K562 (cell line): ENCODE measurements at regions not wholly inside any gene's neighbourhood (a gene's known extent, or its start where the extent isn't known, plus 50 kb on each side); places are given as distances from the start of the nearest gene placed in this dataset.

ENCODE experiments used
- ARID1B ChIP-seq: fragments of 450-650 bp; IDR thresholded peaks from 2 replicates; pipeline ENCODE4 v1.6.1; 2016; ENCODE audit warnings: antibody characterized with exemption, mild to moderate bottlenecking, inconsistent platforms
- ARNT ChIP-seq, 2 experiments: fragments of 450-650 bp; IDR thresholded peaks; 2 replicates each; pipeline ENCODE4 v1.6.1; 2016; ENCODE audit warnings: mild to moderate bottlenecking in 1 of 2
- BRD4 ChIP-seq: fragments of 200-600 bp; sonication (generic); IDR thresholded peaks from 2 replicates; pipeline ENCODE4 v1.6.1; 2017; ENCODE audit warnings: inconsistent platforms
- CBFA2T3 ChIP-seq: fragments of 450-650 bp; IDR thresholded peaks from 2 replicates; pipeline ENCODE4 v1.6.1; 2017
- CEBPB ChIP-seq: fragments of 450-650 bp; IDR thresholded peaks from 2 replicates; pipeline ENCODE4 v1.6.1; 2016; ENCODE audit warnings: missing genetic modification characterization, missing compliant biosample characterization
- CREB3 ChIP-seq: fragments of 450-650 bp; conservative IDR thresholded peaks from 2 replicates; pipeline ENCODE4 v1.6.1; 2016; ENCODE audit warnings: missing genetic modification characterization, low read depth, mild to moderate bottlenecking, missing compliant biosample characterization, moderate library complexity
- EGR1 ChIP-seq: fragments of 450-650 bp; conservative IDR thresholded peaks from 2 replicates; pipeline ENCODE4 v1.6.1; 2017; ENCODE audit warnings: mild to moderate bottlenecking
- EP300 ChIP-seq: IDR thresholded peaks from 2 replicates; pipeline ENCODE4 v1.6.1; 2012; ENCODE audit warnings: low read length, improper control_type of control experiment
- ESRRB ChIP-seq: fragments of 250-450 bp; sonication (Bioruptor Pico); IDR thresholded peaks from 2 replicates; pipeline ENCODE4 v1.5.0; 2020; ENCODE audit warnings: mild to moderate bottlenecking, moderate library complexity, borderline replicate concordance
- ETV1 ChIP-seq: fragments of 450-650 bp; conservative IDR thresholded peaks from 2 replicates; pipeline ENCODE4 v1.6.1; 2016; ENCODE audit warnings: missing genetic modification characterization, control low read depth, low read depth, missing compliant biosample characterization
- ID3 ChIP-seq, 2 experiments: fragments of 250-450 bp in 1 of 2; fragments of 450-650 bp in 1 of 2; sonication (Bioruptor Pico) in 1 of 2; IDR thresholded peaks; 2 replicates each; pipeline versions ENCODE4 v1.6.1 to v1.8.0; 2016 to 2021; ENCODE audit warnings: mild to moderate bottlenecking in 2 of 2, moderate library complexity in 2 of 2, missing compliant biosample characterization in 1 of 2, missing genetic modification characterization in 1 of 2
- IRF9 ChIP-seq: fragments of 450-650 bp; IDR thresholded peaks from 2 replicates; pipeline ENCODE4 v1.6.1; 2016; ENCODE audit warnings: missing biosample characterization, missing genetic modification characterization
- MAX ChIP-seq: sonication (generic); formaldehyde crosslinking; IDR thresholded peaks from 2 replicates; pipeline ENCODE4 v1.9.0; 2022; ENCODE audit warnings: mild to moderate bottlenecking, missing genetic modification reagents
- MAZ ChIP-seq, 2 experiments: fragments of 450-650 bp in 1 of 2; sonication (generic) in 1 of 2; formaldehyde crosslinking; IDR thresholded peaks in 1 of 2; conservative IDR thresholded peaks in 1 of 2; 2 replicates each; pipeline versions ENCODE4 v1.4.0 to v1.5.0; 2020; ENCODE audit warnings: mild to moderate bottlenecking in 1 of 2, missing genetic modification reagents in 1 of 2
- NONO ChIP-seq, 2 experiments: fragments of 200-400 bp in 1 of 2; fragments of 450-650 bp in 1 of 2; formaldehyde crosslinking in 1 of 2; IDR thresholded peaks; 2 replicates each; pipeline ENCODE4 v1.6.1; 2017; ENCODE audit warnings: low read depth in 2 of 2, mild to moderate bottlenecking in 2 of 2, moderate library complexity in 2 of 2, low read length in 1 of 2
- RBM25 ChIP-seq: fragments of 200-400 bp; formaldehyde crosslinking; IDR thresholded peaks from 2 replicates; pipeline ENCODE4 v1.6.1; 2018; ENCODE audit warnings: low read length, low read depth, moderate library complexity; ENCODE audit not compliant: severe bottlenecking
- RNF2 ChIP-seq: sonication (generic); IDR thresholded peaks from 2 replicates; pipeline ENCODE4 v1.6.1; 2016
- TAF7 ChIP-seq: fragments of 450-650 bp; IDR thresholded peaks from 2 replicates; pipeline ENCODE4 v1.6.1; 2016; ENCODE audit warnings: missing genetic modification characterization, missing compliant biosample characterization
- YY1 ChIP-seq, 3 experiments: IDR thresholded peaks; 2 replicates each; pipeline ENCODE4 v1.6.1; 2011; ENCODE audit warnings: low read length in 2 of 3, mild to moderate bottlenecking in 2 of 3, moderate library complexity in 2 of 3, borderline replicate concordance in 1 of 3, control low read depth in 1 of 3, low read depth in 1 of 3; ENCODE audit not compliant: insufficient read depth in 3 of 3, insufficient replicate concordance in 2 of 3, control insufficient read depth in 1 of 3, insufficient read length in 1 of 3; ENCODE audit errors: extremely low read depth in 1 of 3
- ZBTB34 ChIP-seq: fragments of 250-450 bp; sonication (Bioruptor Pico); IDR thresholded peaks from 2 replicates; pipeline ENCODE4 v1.8.0; 2021; ENCODE audit warnings: mild to moderate bottlenecking, moderate library complexity
- ZNF232 ChIP-seq: sonication (generic); formaldehyde crosslinking; IDR thresholded peaks from 2 replicates; pipeline ENCODE4 v1.8.0; 2022; ENCODE audit warnings: mild to moderate bottlenecking, missing genetic modification reagents
- ZNF311 ChIP-seq: fragments of 250-450 bp; sonication (Bioruptor Pico); IDR thresholded peaks from 2 replicates; pipeline ENCODE4 v1.4.0; 2020; ENCODE audit warnings: mild to moderate bottlenecking, moderate library complexity
- ZNF668 ChIP-seq: fragments of 250-450 bp; sonication (Bioruptor Pico); IDR thresholded peaks from 2 replicates; pipeline ENCODE4 v1.8.0; 2022; ENCODE audit warnings: mild to moderate bottlenecking, inconsistent platforms
- ZNF717 ChIP-seq: fragments of 250-450 bp; sonication (Bioruptor Pico); IDR thresholded peaks from 2 replicates; pipeline ENCODE4 v1.5.0; 2021
- ZNF780A ChIP-seq: fragments of 250-450 bp; sonication (Bioruptor Pico); IDR thresholded peaks from 2 replicates; pipeline ENCODE4 v1.5.0; 2021; ENCODE audit warnings: mild to moderate bottlenecking

- TF ChIP-seq IRF9 (tag) (no peak), TAF7 (tag) (no peak), ESRRB (CRISPR knock-in tag) (no peak), RNF2 (0 out of 2 replicates have a peak, but pooled peaks have one; percentile 17), ETV1 (peak; percentile 29; the same call in 1 of the 2 replicates), ID3 (CRISPR knock-in tag; IDR thresholded peaks at IDR 0.05) (no peak), ID3 (tag; IDR thresholded peaks at IDR 0.05) (0 out of 2 replicates have a peak, but pooled peaks have one; percentile 32), ZNF232 (CRISPR knock-in tag) (no peak), ZNF311 (peak; percentile 21; the same call in 1 of the 2 replicates), MAX (no peak), YY1 (IDR thresholded peaks at IDR 0.05; ENCODE audit: borderline replicate concordance in 1 of 3, control insufficient read depth in 1 of 3, extremely low read depth in 1 of 3, insufficient read depth in 3 of 3, insufficient read length in 1 of 3, insufficient replicate concordance in 2 of 3, low read depth in 1 of 3, low read length in 2 of 3) (peak in 1 of 3 experiments; percentile 37), RBM25 (no peak), ZNF668 (CRISPR knock-in tag) (peak; percentile 86), EP300 (peak; percentile 61), CEBPB (tag) (0 out of 2 replicates have a peak, but pooled peaks have one; percentile 13), ZNF780A (CRISPR knock-in tag) (no peak), CREB3 (tag) (peak; percentile 34; the same call in 1 of the 2 replicates), MAZ (CRISPR knock-in tag; conservative IDR thresholded peaks at IDR 0.05 in 1 of 2, IDR thresholded peaks at IDR 0.05 in 1 of 2) (0 out of 4 replicates have a peak, but pooled peaks of 1 of the 2 experiments have one; percentile 9), EGR1 (no peak), ZBTB34 (CRISPR knock-in tag) (0 out of 2 replicates have a peak, but pooled peaks have one; percentile 61), ARNT (IDR thresholded peaks at IDR 0.05) (0 out of 4 replicates have a peak, but pooled peaks of 1 of the 2 experiments have one; percentile 23), BRD4 (peak; percentile 44; the same call in 1 of the 2 replicates), ZNF717 (CRISPR knock-in tag) (no peak), NONO (IDR thresholded peaks at IDR 0.05; ENCODE audit: low read depth in 2 of 2, low read length in 1 of 2) (no peak), CBFA2T3 (peak; percentile 25), ARID1B (peak; percentile 23; the same call in 1 of the 2 replicates)
Observed at GRCh38 chr7:84822941-84823510, 363.8 kb downstream of the SEMA3D start (continued).
